Fibroblast of peridontal ligament (primary cell): ENCODE measurements at regions not wholly inside any gene's neighbourhood (a gene's known extent, or its start where the extent isn't known, plus 50 kb on each side); places are given as distances from the start of the nearest gene placed in this dataset.
A peak's percentile ranks its signal among the peaks of the same experiment; 100 is the strongest.

Experiments
- DNase-seq: peaks from one replicate; pipeline ENCODE4 v3.0.0-alpha.2; 2010; ENCODE audit errors: extremely low read depth

GRCh38 chr7:16061630-16062029 is 359.7 kb downstream of the CRPPA start:
- DNase-seq = no peak

- DNase-seq = no peak
Observed at GRCh38 chr7:16061011-16061410, 360.3 kb downstream of the CRPPA start.

GRCh38 chr7:16060502-16060901 is 360.8 kb downstream of the CRPPA start:
- peak; percentile 47 for DNase-seq

GRCh38 chr7:16055263-16055976 is 365.9 kb downstream of the CRPPA start:
- no peak for DNase-seq

GRCh38 chr7:16051561-16052255 is 365.2 kb upstream of the MEOX2 start:
- peak; percentile 75 for DNase-seq

GRCh38 chr7:16046041-16046440 is 359.6 kb upstream of the MEOX2 start:
- peak; percentile 46 for DNase-seq

GRCh38 chr7:16045296-16045695 is 358.8 kb upstream of the MEOX2 start:
- no peak for DNase-seq

- DNase-seq = no peak
Observed at GRCh38 chr7:16044645-16045044, 358.2 kb upstream of the MEOX2 start.

GRCh38 chr7:16040346-16040745 is 353.9 kb upstream of the MEOX2 start:
- DNase-seq = no peak

GRCh38 chr7:16038906-16039305 is 352.4 kb upstream of the MEOX2 start:
- DNase-seq = no peak

GRCh38 chr7:16035392-16035791 is 348.9 kb upstream of the MEOX2 start:
- no peak for DNase-seq

- no peak for DNase-seq
Observed at GRCh38 chr7:16034866-16035265, 348.4 kb upstream of the MEOX2 start.

GRCh38 chr7:16034353-16034752 is 347.9 kb upstream of the MEOX2 start:
- peak; percentile 50 for DNase-seq

GRCh38 chr7:16033233-16033632 is 346.8 kb upstream of the MEOX2 start:
- DNase-seq = peak; percentile 39

- no peak for DNase-seq
Observed at GRCh38 chr7:16028636-16029035, 342.2 kb upstream of the MEOX2 start.

GRCh38 chr7:16028103-16028502 is 341.6 kb upstream of the MEOX2 start:
- DNase-seq = peak; percentile 97

GRCh38 chr7:16027396-16027795 is 340.9 kb upstream of the MEOX2 start:
- DNase-seq = peak; percentile 43

GRCh38 chr7:16026253-16027020 is 340.0 kb upstream of the MEOX2 start:
- DNase-seq = peak; percentile 56

- no peak for DNase-seq
Observed at GRCh38 chr7:16025696-16026095, 339.2 kb upstream of the MEOX2 start.

- no peak for DNase-seq
Observed at GRCh38 chr7:16023503-16023902, 337.0 kb upstream of the MEOX2 start.

- no peak for DNase-seq
Observed at GRCh38 chr7:16023046-16023445, 336.6 kb upstream of the MEOX2 start.

- DNase-seq = no peak
Observed at GRCh38 chr7:16021851-16022250, 335.4 kb upstream of the MEOX2 start.

- peak; percentile 91 for DNase-seq
Observed at GRCh38 chr7:16015981-16016380, 329.5 kb upstream of the MEOX2 start.
